ENCODE measurements at regions not wholly inside any gene's neighbourhood (a gene's known extent, or its start where the extent isn't known, plus 50 kb on each side); places are given as distances from the start of the nearest gene placed in this dataset.
A peak's percentile ranks its signal among the peaks of the same experiment; 100 is the strongest.
"Not testable (repeated sequence)": the region's sequence is repeated elsewhere in the genome, so short reads cannot be mapped to it uniquely, and the experiment has no call there.

DNA sequence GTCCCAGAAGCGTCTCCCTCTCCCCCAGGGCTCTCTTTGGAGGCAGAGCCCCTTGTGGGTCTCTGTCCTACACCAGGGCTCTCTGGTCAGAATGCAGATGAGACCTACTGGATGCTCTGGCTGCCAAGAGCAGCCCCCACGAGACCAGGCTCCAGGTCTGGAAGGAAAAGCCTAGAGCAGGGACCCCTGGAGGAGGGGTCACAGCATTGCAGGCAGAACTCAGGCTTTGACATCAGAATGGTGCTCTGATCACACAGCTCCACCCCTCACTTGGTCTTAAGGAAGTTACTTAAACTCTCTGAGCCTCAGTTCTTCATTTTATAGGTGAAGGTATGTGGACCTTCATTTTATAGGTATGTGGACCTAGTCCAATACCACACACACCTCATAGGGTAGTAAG, 83.1 kb downstream of the ARL6IP4 start:
- no peak for DNase-seq

DNA sequence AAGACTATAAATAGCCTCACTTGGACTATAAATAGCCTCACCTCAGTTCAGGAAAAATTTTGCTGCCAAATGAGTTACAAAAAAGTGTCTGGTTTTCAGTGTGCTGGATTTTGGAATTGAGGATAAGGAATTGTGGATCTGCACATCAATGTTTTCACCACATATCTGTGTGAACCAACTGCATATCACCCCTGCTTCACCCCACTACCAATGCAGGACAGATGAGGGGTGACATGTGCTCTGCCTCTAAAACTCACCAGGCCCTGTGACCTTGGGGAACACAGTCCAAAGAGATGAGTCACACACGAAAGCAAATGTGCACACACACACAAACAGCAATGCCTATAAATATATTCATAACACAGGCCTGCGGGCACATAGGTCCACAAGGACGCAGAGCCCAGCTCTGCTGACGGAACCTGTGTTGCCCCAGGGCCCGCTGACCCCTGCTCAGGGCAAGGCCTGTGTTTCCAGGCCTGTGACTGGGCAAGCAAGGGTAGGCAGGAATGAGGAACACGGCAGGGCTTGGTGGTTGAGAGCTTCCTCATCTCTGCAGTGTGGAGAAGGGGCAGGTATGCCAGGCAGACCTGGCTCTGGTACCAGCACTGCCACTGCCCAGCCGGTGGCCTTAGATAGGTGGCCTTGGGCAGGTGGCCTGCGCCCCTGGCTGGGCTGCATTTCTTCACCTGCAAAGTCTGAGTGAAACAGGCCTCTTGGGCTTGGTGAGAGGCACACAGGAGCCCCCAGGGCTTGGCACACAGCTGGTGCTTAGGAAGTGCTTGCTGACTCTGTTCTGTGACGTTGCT, 82.4 kb downstream of the ARL6IP4 start:
- no peak for DNase-seq

DNA sequence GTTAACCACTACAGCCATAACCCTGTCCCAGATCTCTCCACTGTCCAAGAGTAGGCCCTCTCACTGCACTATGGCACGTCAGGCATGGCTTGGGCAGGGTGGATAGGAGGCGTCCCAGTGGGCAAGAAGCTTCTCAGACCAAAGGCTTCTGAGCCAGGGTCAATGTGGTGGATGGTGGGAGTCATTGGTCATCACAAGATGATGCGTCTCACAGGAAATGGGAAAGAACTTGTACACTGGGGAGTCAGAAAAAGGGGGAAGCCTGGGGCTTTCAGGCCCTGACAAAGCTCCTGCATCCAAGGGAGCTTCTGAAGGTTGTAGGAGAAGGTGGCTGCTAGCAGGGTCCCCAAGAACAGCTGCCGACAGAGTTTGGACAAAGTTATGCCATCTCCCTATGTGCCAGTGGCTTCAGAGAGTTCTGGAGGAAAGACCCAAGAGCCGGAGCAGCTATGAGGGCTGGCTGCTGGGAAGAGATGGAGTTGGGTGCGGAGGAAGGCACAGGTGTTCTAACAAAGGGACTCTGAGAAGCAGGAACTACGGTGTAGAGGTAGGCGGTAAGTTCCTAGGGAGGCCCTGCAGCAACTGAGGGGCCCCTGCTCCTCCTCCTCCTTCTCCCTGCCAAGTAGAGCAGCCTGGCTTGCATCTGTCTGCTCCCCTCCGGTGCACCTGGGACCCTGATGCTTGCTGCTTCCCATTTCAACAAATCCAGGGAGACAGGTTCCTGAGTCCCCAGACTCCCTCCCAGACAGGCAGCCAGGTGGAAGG, 81.1 kb downstream of the ARL6IP4 start:
- peak in 1 of 58 donors; percentile 20 for DNase-seq

DNA sequence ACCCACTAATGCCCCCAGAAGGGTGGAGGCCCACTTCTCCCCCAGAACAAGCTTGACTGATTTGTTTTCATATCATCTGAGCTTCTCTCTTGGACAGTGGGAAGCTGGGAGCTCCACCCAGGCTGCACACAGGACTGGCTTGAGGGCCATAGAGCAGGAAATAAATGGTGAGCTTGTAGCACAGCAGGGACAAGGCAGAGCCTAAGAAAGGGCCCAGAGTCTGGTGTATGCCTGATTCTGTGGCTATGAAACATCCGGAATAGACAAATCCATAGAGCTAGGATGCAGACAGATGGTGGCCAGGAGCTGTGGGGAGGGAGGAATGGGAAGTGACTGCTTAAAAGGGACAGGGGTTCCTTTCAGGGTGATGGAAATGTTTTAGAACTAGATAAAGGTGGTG, 79.0 kb downstream of the ARL6IP4 start:
- DNase-seq: peak in 4 of 58 donors; percentile 9 to 45 (median 31)

DNA sequence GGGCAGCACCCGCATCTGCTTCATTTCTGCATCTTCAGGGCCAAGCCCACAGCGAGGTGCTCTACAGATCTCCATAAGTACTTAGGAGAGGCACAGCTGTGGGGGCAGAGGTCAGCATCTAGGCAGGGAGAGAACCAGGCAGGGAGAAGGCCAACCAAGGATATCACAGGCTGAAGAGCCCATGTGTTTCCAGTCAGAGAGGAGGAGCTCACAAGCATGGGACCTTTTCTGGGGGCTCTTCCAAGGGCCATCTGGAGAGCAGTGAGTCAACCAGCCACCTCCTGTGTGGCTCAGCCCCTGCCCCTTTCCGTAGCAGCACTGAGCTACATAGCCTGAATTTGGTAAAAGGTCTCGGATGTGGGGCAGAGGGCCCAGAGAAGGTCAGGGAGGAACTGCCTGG, 78.5 kb downstream of the ARL6IP4 start:
- no peak for DNase-seq

DNA sequence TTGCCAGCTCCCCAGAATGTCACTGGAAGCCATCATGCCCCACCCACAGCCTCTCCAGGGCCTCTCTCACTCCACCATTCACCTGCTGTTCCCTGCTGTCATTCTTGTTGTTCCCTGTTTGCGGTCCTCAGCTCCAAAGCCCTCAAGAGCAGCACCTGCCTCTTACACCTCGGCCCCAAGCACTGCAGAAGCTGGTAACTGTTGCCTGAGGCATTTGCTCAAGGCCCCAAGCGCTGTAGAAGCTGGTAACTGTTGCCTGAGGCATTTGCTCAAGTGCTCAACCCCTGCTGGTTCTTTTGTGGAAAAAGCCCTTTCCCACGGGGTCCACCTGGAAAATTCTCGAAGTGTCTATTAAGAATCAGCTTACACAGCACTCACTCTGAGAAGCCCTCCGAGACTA, 78.0 kb downstream of the ARL6IP4 start:
- DNase-seq: no peak

DNA sequence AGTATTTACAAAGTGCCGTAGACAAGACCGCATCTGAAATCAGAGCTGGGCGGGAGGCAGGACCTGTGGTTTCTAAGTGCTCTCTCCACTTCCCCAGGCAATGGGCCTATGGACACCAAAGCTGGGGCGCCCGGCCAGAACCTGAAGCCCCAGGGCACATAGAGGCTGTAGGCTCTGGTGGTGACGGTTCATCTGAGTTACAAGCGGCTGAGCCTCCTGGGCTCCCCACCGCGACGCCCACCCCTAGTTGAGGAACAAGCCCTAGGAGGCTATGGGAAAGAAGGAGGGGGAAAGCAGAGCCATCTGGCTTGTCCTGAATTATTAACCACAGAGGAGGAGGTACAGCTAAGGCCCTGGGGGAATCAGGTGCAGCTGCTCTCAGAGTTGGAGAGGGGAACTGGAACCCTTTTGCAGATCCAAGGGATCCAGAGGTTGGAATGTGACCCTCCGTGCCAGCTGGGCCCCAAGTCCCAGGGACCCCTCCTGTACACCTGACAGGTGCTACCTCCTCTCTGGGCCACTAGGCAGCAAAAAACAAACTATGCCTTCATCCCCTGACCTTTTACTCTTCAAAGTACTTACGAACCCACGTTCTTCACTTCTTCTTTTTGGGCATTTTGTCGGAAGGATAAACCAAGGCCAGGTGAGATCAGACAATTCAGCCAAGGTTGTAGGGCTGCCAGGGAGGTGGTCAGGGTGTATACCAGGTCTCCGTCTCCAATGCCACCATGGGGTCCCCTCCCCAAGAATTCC, 77.2 kb downstream of the ARL6IP4 start:
- no peak for DNase-seq

DNA sequence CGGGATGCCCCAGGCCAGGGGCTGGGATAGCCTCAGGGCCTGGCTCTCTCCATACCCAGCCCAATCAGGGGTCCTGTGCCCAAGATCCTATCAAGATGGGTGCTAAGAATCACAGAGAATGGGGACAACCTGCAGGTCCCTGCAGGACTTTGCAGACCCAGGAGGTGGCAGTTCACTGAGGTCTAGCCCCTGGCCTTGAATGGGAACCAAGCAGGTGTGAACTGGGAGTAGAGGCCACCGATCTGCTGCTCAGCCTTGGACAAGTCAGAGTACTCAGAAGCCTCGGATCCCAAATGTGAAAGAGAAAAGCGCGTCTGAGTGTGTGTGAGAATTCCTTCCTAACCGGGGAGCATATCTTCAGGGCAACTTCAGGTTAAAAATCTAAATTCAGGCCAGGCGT, 76.2 kb downstream of the ARL6IP4 start:
- DNase-seq: no peak

DNA sequence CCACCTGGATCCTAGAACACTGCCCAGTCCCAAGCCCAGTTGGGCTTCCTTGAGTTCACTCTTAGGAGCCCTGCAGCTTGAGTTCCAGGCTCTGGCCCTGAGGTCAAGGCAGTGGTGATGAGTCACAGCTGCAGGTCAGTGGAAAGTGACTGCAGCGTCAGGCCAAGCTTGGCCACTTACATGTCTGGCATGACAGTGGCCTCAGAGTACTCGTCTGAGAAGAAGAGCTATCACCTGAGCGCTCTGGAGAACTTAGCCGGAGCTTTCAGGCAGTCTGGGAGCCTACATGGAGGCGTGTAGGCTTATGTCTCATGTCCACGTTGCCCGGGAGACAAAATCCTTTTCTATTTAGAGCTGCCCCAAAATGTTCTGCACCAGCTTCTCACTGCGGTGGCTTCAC, 75.6 kb downstream of the ARL6IP4 start:
- peak in 5 of 58 donors; percentile 17 to 38 (median 35) for DNase-seq

DNA sequence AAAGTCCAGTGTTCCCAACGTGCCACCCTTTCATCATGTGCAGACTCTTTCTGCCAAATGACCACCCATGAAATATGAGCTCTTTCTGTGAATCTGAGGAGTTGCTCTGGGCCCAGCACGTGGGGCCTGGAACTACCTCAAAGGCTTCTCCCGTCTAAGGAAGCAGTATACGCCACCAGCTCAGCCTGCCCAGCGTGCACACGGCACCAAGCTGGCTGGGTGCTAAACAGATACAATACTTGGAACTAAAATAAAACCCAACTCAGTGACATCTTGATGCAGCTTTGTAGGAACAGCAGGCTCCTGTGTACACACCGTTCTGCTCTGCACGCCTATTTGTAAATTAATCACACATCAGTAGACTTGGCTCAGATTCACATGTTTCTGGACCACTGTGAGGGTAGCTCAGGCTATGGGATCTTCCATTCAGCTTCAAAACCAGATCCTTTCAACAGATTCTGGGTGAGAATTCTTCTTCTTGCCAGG, 74.8 kb downstream of the ARL6IP4 start:
- peak in 29 of 58 donors; percentile 14 to 74 (median 41) for DNase-seq

DNA sequence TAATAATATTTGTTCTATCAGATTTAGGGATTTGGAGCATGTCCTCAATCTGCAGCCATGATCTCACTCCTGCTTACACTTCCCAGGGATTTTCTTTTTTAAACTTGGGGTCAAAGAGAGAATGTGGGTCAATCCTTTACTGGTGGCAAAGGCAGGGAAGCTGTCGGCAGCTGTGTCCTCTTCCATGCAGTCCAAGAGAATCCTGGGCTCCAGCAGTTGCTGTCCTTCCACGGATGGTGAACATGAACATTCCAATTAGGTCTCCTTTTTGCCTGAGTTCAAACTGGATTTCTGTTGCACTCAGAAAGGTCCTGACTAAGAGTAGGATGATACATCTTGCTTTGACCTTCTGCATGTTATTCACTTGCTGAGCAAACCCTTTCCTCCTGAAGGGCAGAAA, 73.9 kb downstream of the ARL6IP4 start:
- DNase-seq: no peak

DNA sequence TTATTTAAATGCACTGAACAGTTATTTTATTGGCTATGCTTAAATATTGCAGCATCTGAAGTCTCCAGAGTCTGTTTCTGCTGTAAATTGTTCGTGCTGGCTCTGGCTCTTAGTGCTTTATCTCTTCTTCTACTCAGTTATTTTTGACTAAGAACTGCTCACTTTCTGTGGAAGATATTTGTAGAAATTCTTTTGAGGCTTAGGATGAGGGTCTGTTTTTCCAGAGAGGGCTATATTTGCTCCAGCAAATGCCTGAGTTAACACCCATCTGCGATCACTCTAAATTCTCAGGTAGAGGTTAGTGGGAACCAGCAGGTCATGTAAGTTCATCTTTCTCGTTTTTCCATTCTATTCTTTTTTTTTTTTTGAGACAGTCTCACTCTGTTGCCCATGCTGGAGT, 71.1 kb downstream of the ARL6IP4 start:
- no peak for DNase-seq

DNA sequence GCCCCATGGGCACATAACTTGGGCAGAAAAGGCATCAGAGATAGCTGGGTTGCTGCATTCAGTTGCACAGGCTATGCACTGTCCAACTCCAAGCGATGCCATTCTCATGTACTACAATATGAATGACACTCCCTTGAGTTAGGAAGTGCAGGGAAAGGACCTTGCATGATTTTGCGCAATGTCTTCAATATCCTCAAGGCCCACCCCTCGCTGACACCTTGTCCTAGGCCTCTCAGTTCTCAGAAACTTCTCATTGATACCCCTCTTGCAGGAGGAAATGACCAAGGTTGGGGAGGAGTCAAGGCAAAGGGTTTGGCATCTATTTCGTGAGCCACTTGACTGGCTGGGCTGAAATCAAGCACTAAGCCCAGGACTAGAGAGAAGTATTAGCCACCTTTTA, 70.4 kb downstream of the ARL6IP4 start:
- DNase-seq: no peak

DNA sequence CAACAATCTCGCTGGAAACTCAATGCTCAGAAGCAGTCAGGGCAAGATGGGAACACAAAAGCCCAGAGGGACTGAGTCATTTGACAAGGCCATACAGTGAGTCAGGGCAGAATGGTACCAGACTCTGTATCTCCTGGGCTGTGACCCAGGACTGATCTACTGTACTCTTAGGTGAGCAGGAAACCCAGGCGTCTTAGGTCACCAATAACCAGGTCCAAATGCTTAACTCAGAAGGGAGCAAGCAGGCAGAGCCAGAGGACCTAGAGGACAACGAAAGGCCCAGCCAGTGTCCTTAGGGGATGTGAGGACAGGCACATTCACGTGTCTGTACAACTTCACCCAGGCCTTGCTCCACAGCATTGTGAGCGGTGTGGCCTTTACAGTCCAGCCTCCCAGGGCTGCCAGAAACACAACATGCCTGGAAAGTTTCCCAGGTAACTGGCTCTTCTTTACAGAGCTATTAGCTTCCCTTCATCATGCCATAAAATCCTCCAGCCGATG, 69.9 kb downstream of the ARL6IP4 start:
- no peak for DNase-seq

DNA sequence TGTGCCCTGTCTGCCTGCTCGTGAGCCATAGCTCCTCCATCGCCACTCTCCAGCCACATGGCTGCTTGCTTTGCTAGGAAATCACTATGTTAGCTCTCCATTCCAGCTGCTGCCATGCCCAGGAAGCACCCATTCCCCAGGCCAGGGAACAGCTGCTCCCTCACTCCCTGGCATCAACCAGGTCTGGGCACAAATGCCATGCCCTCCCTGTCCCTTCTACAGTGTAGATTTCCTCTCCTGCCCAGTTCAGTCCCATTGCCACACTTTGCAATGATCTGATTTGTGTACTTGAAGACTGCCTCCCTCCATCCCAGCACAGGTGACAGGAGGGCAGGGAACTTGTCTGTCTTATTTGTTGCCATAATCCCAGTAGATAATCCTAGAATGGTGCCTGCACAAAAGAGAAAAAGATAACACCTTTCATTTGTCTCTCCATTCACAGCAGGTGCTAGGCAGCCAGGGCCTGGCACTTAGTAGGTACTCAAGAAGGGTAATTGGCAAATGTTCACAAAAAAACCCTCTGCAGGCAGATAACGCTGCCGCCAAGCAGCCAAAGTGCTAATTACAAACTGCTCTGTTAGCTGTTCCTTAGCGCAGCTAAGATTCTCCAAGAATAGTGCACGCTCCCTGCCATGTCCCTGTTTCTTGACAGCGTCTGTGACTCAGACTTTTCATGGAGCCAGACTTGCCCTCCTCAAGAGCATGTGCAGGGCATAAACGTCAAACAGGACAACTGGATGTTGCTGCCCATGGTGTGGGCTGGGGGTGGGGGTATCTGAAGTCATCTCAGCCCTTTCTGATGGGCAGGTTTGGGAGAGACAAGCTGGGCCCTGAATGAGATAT, 69.1 kb downstream of the ARL6IP4 start:
- peak in 19 of 58 donors; percentile 4 to 65 (median 32) for DNase-seq

DNA sequence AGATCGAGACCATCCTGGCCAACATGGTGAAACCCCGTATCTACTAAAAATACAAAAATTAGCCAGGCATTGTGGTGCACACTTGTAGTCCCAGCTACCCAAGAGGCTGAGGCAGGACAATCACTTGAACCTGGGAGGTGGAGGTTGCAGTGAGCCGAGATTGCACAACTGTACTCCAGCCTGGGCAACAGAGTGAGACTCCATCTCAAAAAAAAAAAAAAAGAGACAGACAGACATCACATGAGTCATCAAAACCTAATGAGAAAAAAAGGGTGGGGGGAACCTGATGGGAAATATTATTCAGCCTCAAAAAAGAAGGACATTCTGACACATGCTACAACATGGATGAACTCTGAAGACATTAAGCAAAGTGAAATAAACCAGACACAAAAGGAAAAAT, 67.4 kb downstream of the ARL6IP4 start:
- DNase-seq: not testable (repeated sequence)

DNA sequence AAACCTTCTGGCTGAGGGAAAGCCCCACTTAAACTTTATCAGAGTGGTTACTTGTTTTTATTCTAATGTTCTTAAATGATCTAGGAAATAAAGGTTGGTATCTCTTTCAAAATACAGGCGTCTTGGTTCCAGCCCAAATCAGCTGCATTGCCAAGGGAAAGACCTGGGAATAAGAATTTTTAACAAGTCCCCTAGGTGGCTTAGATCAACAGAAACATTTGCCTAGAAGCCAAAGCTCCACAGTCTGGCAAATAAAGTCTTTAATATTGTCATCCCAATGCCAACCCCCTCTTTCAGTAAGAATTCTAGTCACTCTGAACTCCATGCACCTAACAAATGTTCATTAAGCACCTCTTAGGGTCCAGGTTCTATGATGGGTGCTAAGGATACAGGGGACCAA, 66.8 kb downstream of the ARL6IP4 start:
- DNase-seq: no peak

DNA sequence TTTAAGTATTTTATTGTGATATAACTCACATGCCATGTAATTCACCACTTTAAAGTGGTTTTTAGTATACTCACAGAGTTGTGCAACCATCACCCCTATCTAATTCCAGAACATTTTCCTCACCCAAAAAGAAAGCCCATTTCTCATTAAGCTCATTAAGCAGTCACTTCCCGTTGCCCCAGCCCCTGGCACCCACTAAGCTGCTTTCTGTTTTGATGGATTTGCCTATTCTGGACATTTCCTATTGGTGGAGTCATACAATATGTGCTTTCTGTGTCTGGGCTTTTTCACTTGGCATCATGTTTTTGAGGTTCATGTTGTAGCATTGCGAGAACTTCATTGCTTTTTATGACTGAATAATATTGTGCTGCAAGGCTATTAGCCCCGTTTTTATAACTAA, 66.0 kb downstream of the ARL6IP4 start:
- DNase-seq: peak in 7 of 58 donors; percentile 12 to 54 (median 19)

DNA sequence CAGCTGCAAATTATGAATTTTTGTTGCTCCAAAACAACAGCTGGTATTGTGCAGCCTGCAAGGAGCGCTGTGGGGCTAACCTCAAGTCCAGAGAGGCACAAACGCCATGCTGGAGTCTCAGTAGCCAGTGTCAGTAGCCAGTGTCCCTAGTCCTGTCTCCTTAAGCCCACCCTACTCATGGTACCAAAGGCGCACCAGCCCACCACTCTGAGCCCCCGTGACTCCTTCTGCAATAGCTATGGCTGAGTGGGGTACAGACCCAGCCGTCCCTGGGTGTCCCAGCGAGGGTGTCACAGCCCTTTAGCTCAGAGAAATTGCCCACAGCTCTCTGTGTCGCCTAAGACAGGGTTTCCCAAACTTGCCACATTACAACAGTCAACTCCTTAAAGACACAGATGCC, 65.2 kb downstream of the ARL6IP4 start:
- no peak for DNase-seq

DNA sequence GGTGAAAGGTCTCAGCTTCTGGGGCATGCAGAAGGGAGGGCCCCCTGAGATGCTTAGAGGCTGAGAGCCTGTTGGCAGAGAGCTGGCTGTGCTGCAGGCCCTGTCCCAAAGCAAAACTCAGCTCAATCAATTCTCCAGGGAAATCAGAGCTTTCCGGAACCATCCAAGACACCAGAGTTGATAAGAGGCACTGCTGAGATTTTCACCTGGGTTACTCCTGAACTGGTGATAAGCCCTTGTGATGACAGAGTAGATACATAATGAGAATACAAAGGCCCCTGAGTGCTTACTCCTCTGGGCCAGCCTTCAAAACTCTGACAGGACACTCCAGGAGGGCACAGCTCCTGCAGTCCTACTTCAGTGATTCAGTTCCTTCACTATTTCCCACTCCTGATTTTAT, 63.9 kb downstream of the ARL6IP4 start:
- no peak for DNase-seq

Data from anterior cingulate cortex (tissue), 58 donors.